ENCODE measurements at regions not wholly inside any gene's neighbourhood (a gene's known extent, or its start where the extent isn't known, plus 50 kb on each side); places are given as distances from the start of the nearest gene placed in this dataset.

GRCh38 chr4:123113155-123113554, 190.8 kb upstream of the NUDT6 start:
- no peak overlapping the region for H4K91ac ChIP-seq (ENCODE audit: insufficient read depth, low read depth, low read length)
- no peak overlapping the region for H3K14ac ChIP-seq (replicated peaks; ENCODE audit: low read depth, low read length)
- H2BK20ac ChIP-seq (ENCODE audit: low read depth, low read length) = no peak overlapping the region
- no CpG with 5 or more reads among the region's 3 CpGs for WGBS, 2 experiments (ENCODE audit: extremely low coverage in 2 of 2, insufficient read length in 1 of 2)
- ChIA-PET POLR2A (ENCODE audit: unreplicated experiment) (interaction anchor here (0.6 kb wide), 1 partner anchor 500 kb away, joined by 3 read pairs; no protein-coding TSS in a partner anchor), CTCF (interaction anchor here (1.8 kb wide), 1 partner anchor 10 kb away, joined by 4 read pairs; no protein-coding TSS in a partner anchor)
- H4K20me1 ChIP-seq (ENCODE audit: insufficient read depth, low read length) = no peaks in the 10 kb centered on the region
- H2BK120ac ChIP-seq (ENCODE audit: low read depth, low read length) = no peak overlapping the region
- H2AK9ac ChIP-seq (replicated peaks; ENCODE audit: low read depth, low read length, poor library complexity) = no peak overlapping the region
- in situ Hi-C loops (cut with MboI; ENCODE audit: low sequenced_read_pairs) (loop anchor here (10.0 kb wide), 2 partner anchors 552 to 992 kb away; no protein-coding TSS in a partner anchor), dilution Hi-C loops (cut with HindIII; ENCODE audit: low sequenced_read_pairs, unreplicated experiment) (no loop called here), intact Hi-C loops (cut with micrococcal nuclease) (no loop called here)
- no peak overlapping the region for H3K9ac ChIP-seq (ENCODE audit: low read depth, low read length)
- no peak overlapping the region for H2BK5ac ChIP-seq (ENCODE audit: low read depth, low read length, poor library complexity, severe bottlenecking)
- no peak overlapping the region for H3K23ac ChIP-seq (ENCODE audit: low read depth, low read length)
- H3K4ac ChIP-seq (ENCODE audit: low read depth, low read length) = no peak overlapping the region
- H2AK5ac ChIP-seq (ENCODE audit: low read depth, low read length) = no peak overlapping the region
- H3K9me3 ChIP-seq (ENCODE audit: control insufficient read depth, insufficient read depth, low read length) = no peaks in the 10 kb centered on the region; the same call in 1 of the 2 replicates
- H3K4me2 ChIP-seq (ENCODE audit: low read depth, low read length) = no peak overlapping the region
- H4K5ac ChIP-seq (ENCODE audit: low read depth, low read length) = no peak overlapping the region
- ATAC-seq (ENCODE audit: low read depth) (0 out of 2 replicates have a peak, but pooled peaks have one; percentile 11), DNase-seq (no peak)
- no TSS peak for BruUV-seq (replicated peaks)
- H3K27me3 ChIP-seq (ENCODE audit: control insufficient read depth, insufficient read depth, low read length) = no peaks in the 10 kb centered on the region
- H3K27ac ChIP-seq (ENCODE audit: insufficient read depth, low read length) = no peak overlapping the region
- TF ChIP-seq, protein P1, sequence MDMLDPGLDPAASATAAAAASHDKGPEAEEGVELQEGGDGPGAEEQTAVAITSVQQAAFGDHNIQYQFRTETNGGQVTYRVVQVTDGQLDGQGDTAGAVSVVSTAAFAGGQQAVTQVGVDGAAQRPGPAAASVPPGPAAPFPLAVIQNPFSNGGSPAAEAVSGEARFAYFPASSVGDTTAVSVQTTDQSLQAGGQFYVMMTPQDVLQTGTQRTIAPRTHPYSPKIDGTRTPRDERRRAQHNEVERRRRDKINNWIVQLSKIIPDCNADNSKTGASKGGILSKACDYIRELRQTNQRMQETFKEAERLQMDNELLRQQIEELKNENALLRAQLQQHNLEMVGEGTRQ (IDR thresholded peaks at IDR 0.05; ENCODE audit: low read depth, low read length) = no peak
- TF ChIP-seq BHLHE40 (IDR thresholded peaks at IDR 0.05; ENCODE audit: low read depth, low read length) = no peak
- peaks cover 5% of the 10 kb centered on the region for H3K4me1 ChIP-seq (ENCODE audit: control insufficient read depth, insufficient read depth, low read length)
- no peak overlapping the region for H3K4me3 ChIP-seq (ENCODE audit: insufficient read depth, low read depth, low read length)
- no peak overlapping the region for H3K56ac ChIP-seq (ENCODE audit: extremely low read depth, insufficient read depth, low read length)
- H3K18ac ChIP-seq (ENCODE audit: low read depth, low read length) = no peak overlapping the region; the same call in 1 of the 2 replicates
- H2AFZ ChIP-seq (replicated peaks; ENCODE audit: low read length, poor library complexity) = no peak overlapping the region
- H3K79me1 ChIP-seq (ENCODE audit: low read depth in 1 of 2, low read length in 2 of 2) = peaks cover 0 to 20% of the 10 kb centered on the region in 2 experiments; a peak in 1 of 4 replicates
- no peak overlapping the region for H2BK15ac ChIP-seq (ENCODE audit: low read depth, low read length)
- H4K8ac ChIP-seq (ENCODE audit: low read depth in 2 of 2, low read length in 2 of 2) = no peak overlapping the region; a peak in 1 of 4 replicates
- no peaks in the 10 kb centered on the region for H3K9me1 ChIP-seq (ENCODE audit: insufficient read depth, low read length)
- H3K36me3 ChIP-seq (ENCODE audit: control insufficient read depth, insufficient read depth, low read length) = no peaks in the 10 kb centered on the region
